ENCODE measurements at regions not wholly inside any gene's neighbourhood (a gene's known extent, or its start where the extent isn't known, plus 50 kb on each side); places are given as distances from the start of the nearest gene placed in this dataset.

GRCh38 chr4:148962539-148963290 lies 520.5 kb upstream of the NR3C2 start:
- Histone ChIP-seq H4K20me1 (ENCODE audit: control insufficient read depth, extremely low read depth, insufficient read depth, low read length) (no peaks in the 10 kb centered on the region), H3K4me3 (ENCODE audit: control insufficient read depth in 2 of 3, extremely low read depth in 1 of 3, insufficient read depth in 2 of 3, low read depth in 1 of 3, low read length in 3 of 3) (no peak overlapping the region), H3K4me1 (ENCODE audit: control insufficient read depth, extremely low read depth, insufficient read depth, low read length) (no peaks in the 10 kb centered on the region), H3K4me2 (ENCODE audit: control insufficient read depth, extremely low read depth, insufficient read depth, low read depth, low read length) (no peak overlapping the region), H3K9me1 (ENCODE audit: control insufficient read depth, extremely low read depth, insufficient read depth, low read length) (no peaks in the 10 kb centered on the region), H3K36me3 (ENCODE audit: control insufficient read depth in 2 of 2, extremely low read depth in 1 of 2, insufficient read depth in 2 of 2, low read length in 2 of 2) (no peaks in the 10 kb centered on the region), H3K27me3 (ENCODE audit: control insufficient read depth, extremely low read depth, insufficient read depth, low read length) (no peaks in the 10 kb centered on the region), H3K79me2 (ENCODE audit: control insufficient read depth, insufficient read depth, low read length) (no peaks in the 10 kb centered on the region), H3K27ac (ENCODE audit: control insufficient read depth, insufficient read depth, low read length) (no peak overlapping the region), H3K9ac (ENCODE audit: control insufficient read depth, extremely low read depth, insufficient read depth, low read length) (no peak overlapping the region), H2AFZ (ENCODE audit: control insufficient read depth, low read length) (no peak overlapping the region), H3K9me3 (ENCODE audit: control insufficient read depth, low read depth, low read length) (no peaks in the 10 kb centered on the region)
- FAIRE-seq (peak; percentile 17), DNase-seq (ENCODE audit: low read depth, low spot score) (no peak)
- dilution Hi-C loops (cut with MboI; ENCODE audit: extremely low pct_ligation_motif_present, low sequenced_read_pairs): no loop called here
- TF ChIP-seq EZH2 (IDR thresholded peaks at IDR 0.05; ENCODE audit: low read length): no peak
- TF ChIP-seq CTCF (optimal IDR thresholded peaks at IDR 0.05 in 1 of 3, IDR thresholded peaks at IDR 0.05 in 1 of 3, conservative IDR thresholded peaks at IDR 0.05 in 1 of 3; ENCODE audit: extremely low read depth in 1 of 3, insufficient read depth in 2 of 3, low read length in 3 of 3): no peak

- H3K36me3 ChIP-seq (ENCODE audit: control insufficient read depth in 2 of 2, extremely low read depth in 1 of 2, insufficient read depth in 2 of 2, low read length in 2 of 2): no peaks in the 10 kb centered on the region
- H3K4me2 ChIP-seq (ENCODE audit: control insufficient read depth, extremely low read depth, insufficient read depth, low read depth, low read length): no peak overlapping the region
- H3K27ac ChIP-seq (ENCODE audit: control insufficient read depth, insufficient read depth, low read length): no peak overlapping the region
- no peaks in the 10 kb centered on the region for H3K27me3 ChIP-seq (ENCODE audit: control insufficient read depth, extremely low read depth, insufficient read depth, low read length)
- H4K20me1 ChIP-seq (ENCODE audit: control insufficient read depth, extremely low read depth, insufficient read depth, low read length): no peaks in the 10 kb centered on the region
- no peak overlapping the region for H2AFZ ChIP-seq (ENCODE audit: control insufficient read depth, low read length)
- TF ChIP-seq CTCF (optimal IDR thresholded peaks at IDR 0.05 in 1 of 3, IDR thresholded peaks at IDR 0.05 in 1 of 3, conservative IDR thresholded peaks at IDR 0.05 in 1 of 3; ENCODE audit: extremely low read depth in 1 of 3, insufficient read depth in 2 of 3, low read length in 3 of 3) (no peak), EZH2 (IDR thresholded peaks at IDR 0.05; ENCODE audit: low read length) (no peak)
- no peak for DNase-seq (ENCODE audit: low read depth, low spot score)
- dilution Hi-C loops (cut with MboI; ENCODE audit: extremely low pct_ligation_motif_present, low sequenced_read_pairs): no loop called here
- H3K79me2 ChIP-seq (ENCODE audit: control insufficient read depth, insufficient read depth, low read length): no peaks in the 10 kb centered on the region
- no peak overlapping the region for H3K4me3 ChIP-seq (ENCODE audit: control insufficient read depth in 2 of 3, extremely low read depth in 1 of 3, insufficient read depth in 2 of 3, low read depth in 1 of 3, low read length in 3 of 3)
- no peaks in the 10 kb centered on the region for H3K9me1 ChIP-seq (ENCODE audit: control insufficient read depth, extremely low read depth, insufficient read depth, low read length)
- no peaks in the 10 kb centered on the region for H3K4me1 ChIP-seq (ENCODE audit: control insufficient read depth, extremely low read depth, insufficient read depth, low read length)
- no peak for FAIRE-seq
- no peaks in the 10 kb centered on the region for H3K9me3 ChIP-seq (ENCODE audit: control insufficient read depth, low read depth, low read length)
- H3K9ac ChIP-seq (ENCODE audit: control insufficient read depth, extremely low read depth, insufficient read depth, low read length): no peak overlapping the region
These were observed 519.3 kb upstream of the NR3C2 start for GRCh38 chr4:148961526-148961925.
